ENCODE measurements at regions not wholly inside any gene's neighbourhood (a gene's known extent, or its start where the extent isn't known, plus 50 kb on each side); places are given as distances from the start of the nearest gene placed in this dataset.
"Not testable (repeated sequence)": the region's sequence is repeated elsewhere in the genome, so short reads cannot be mapped to it uniquely, and the experiment has no call there.

GRCh38 chr12:43237238-43237879, 314.6 kb downstream of the ADAMTS20 start:
- DNase-seq: no peak
- TF ChIP-seq POLR2A (IDR thresholded peaks at IDR 0.05) (no peak), CTCF (IDR thresholded peaks at IDR 0.05) (no peak)
- H3K4me1 ChIP-seq: no peaks in the 10 kb centered on the region
- no peak overlapping the region for H3K27ac ChIP-seq
- no peaks in the 10 kb centered on the region for H3K9me3 ChIP-seq
- H3K36me3 ChIP-seq: no peaks in the 10 kb centered on the region
- H3K27me3 ChIP-seq: no peaks in the 10 kb centered on the region
- no peak overlapping the region for H3K4me3 ChIP-seq

GRCh38 chr12:43235721-43236120, 316.3 kb downstream of the ADAMTS20 start:
- no peak overlapping the region for H3K4me3 ChIP-seq
- DNase-seq: no peak
- no peaks in the 10 kb centered on the region for H3K36me3 ChIP-seq
- no peak overlapping the region for H3K27ac ChIP-seq
- TF ChIP-seq POLR2A (IDR thresholded peaks at IDR 0.05) (no peak), CTCF (IDR thresholded peaks at IDR 0.05) (no peak)
- H3K27me3 ChIP-seq: no peaks in the 10 kb centered on the region
- no peaks in the 10 kb centered on the region for H3K9me3 ChIP-seq
- H3K4me1 ChIP-seq: no peaks in the 10 kb centered on the region

GRCh38 chr12:43233861-43234260, 318.1 kb downstream of the ADAMTS20 start:
- H3K4me1 ChIP-seq: no peaks in the 10 kb centered on the region
- H3K36me3 ChIP-seq: no peaks in the 10 kb centered on the region
- TF ChIP-seq POLR2A (IDR thresholded peaks at IDR 0.05) (no peak), CTCF (IDR thresholded peaks at IDR 0.05) (no peak)
- H3K4me3 ChIP-seq: no peak overlapping the region
- no peaks in the 10 kb centered on the region for H3K9me3 ChIP-seq
- H3K27ac ChIP-seq: no peak overlapping the region
- H3K27me3 ChIP-seq: no peaks in the 10 kb centered on the region
- no peak for DNase-seq

GRCh38 chr12:43226151-43226550, 325.9 kb downstream of the ADAMTS20 start:
- no peaks in the 10 kb centered on the region for H3K36me3 ChIP-seq
- no peaks in the 10 kb centered on the region for H3K9me3 ChIP-seq
- TF ChIP-seq POLR2A (IDR thresholded peaks at IDR 0.05) (no peak), CTCF (IDR thresholded peaks at IDR 0.05) (no peak)
- no peak for DNase-seq
- H3K27me3 ChIP-seq: no peaks in the 10 kb centered on the region
- H3K27ac ChIP-seq: no peak overlapping the region
- H3K4me3 ChIP-seq: no peak overlapping the region
- H3K4me1 ChIP-seq: no peaks in the 10 kb centered on the region

GRCh38 chr12:43224190-43224805, 327.7 kb downstream of the ADAMTS20 start:
- H3K36me3 ChIP-seq, H3K4me1 ChIP-seq, H3K27me3 ChIP-seq, DNase-seq, H3K9me3 ChIP-seq, H3K4me3 ChIP-seq, H3K27ac ChIP-seq: not testable (repeated sequence)

GRCh38 chr12:43222796-43223195, 329.2 kb downstream of the ADAMTS20 start:
- no peaks in the 10 kb centered on the region for H3K9me3 ChIP-seq
- TF ChIP-seq POLR2A (IDR thresholded peaks at IDR 0.05) (no peak), CTCF (IDR thresholded peaks at IDR 0.05) (no peak)
- no peak for DNase-seq

More at GRCh38 chr12:43222796-43223195, 329.2 kb downstream of the ADAMTS20 start:
- Histone ChIP-seq H3K4me1 (no peaks in the 10 kb centered on the region), H3K4me3 (no peak overlapping the region), H3K36me3 (no peaks in the 10 kb centered on the region), H3K27me3 (no peaks in the 10 kb centered on the region), H3K27ac (no peak overlapping the region)

Data from Peyer's patch (tissue), 4 donors.